KMS-11 (cell line): ENCODE measurements at regions not wholly inside any gene's neighbourhood (a gene's known extent, or its start where the extent isn't known, plus 50 kb on each side); places are given as distances from the start of the nearest gene placed in this dataset.

Experiments used
- H2AFZ ChIP-seq: fragments of 200-600 bp; sonication (generic); 2 replicates; pipeline ENCODE4 v1.6.1; 2016; ENCODE audit warnings: antibody characterized with exemption, mixed run types, low read depth
- H3K27ac ChIP-seq: fragments of 200-600 bp; sonication (generic); 2 replicates; pipeline ENCODE4 v1.6.1; 2016; ENCODE audit warnings: mild to moderate bottlenecking, mixed run types
- H3K27me3 ChIP-seq: fragments of 200-600 bp; sonication (generic); 2 replicates; pipeline ENCODE4 v1.6.1; 2017; ENCODE audit warnings: mild to moderate bottlenecking, low read depth, mixed run types, moderate library complexity; ENCODE audit not compliant: insufficient read depth
- H3K36me3 ChIP-seq: fragments of 200-600 bp; sonication (generic); 2 replicates; pipeline ENCODE4 v1.6.1; 2017; ENCODE audit warnings: mild to moderate bottlenecking, mixed run types; ENCODE audit not compliant: insufficient read depth
- H3K4me1 ChIP-seq: fragments of 200-600 bp; sonication (generic); 2 replicates; pipeline ENCODE4 v1.6.1; 2016; ENCODE audit warnings: mild to moderate bottlenecking, low read depth, mixed run types; ENCODE audit not compliant: poor library complexity, severe bottlenecking
- H3K4me2 ChIP-seq: fragments of 200-600 bp; sonication (generic); 2 replicates; pipeline ENCODE4 v1.7.0; 2016; ENCODE audit warnings: mild to moderate bottlenecking, mixed run types
- H3K4me3 ChIP-seq: fragments of 200-600 bp; sonication (generic); IDR thresholded peaks from 2 replicates; pipeline ENCODE4 v1.6.1; 2017; ENCODE audit warnings: low read depth, low read length, mixed read lengths; ENCODE audit not compliant: insufficient read depth
- H3K79me2 ChIP-seq: fragments of 200-600 bp; sonication (generic); 2 replicates; pipeline ENCODE4 v1.6.1; 2016; ENCODE audit warnings: low read depth, mixed run types; ENCODE audit not compliant: insufficient read depth
- H3K9ac ChIP-seq: fragments of 200-600 bp; sonication (generic); 2 replicates; pipeline ENCODE4 v1.6.1; 2016; ENCODE audit warnings: mild to moderate bottlenecking, mixed run types
- H4K20me1 ChIP-seq: fragments of 200-600 bp; sonication (generic); 2 replicates; pipeline ENCODE4 v1.6.1; 2016; ENCODE audit warnings: mild to moderate bottlenecking, mixed run types; ENCODE audit not compliant: insufficient read depth
- TF ChIP-seq, protein P1 (sequence below): fragments of 200-600 bp; sonication (generic); conservative IDR thresholded peaks from 2 replicates; pipeline ENCODE4 v1.6.1; 2017; ENCODE audit warnings: low read depth, mild to moderate bottlenecking, antibody characterized with exemption, low read length, moderate library complexity, mixed read lengths

DNA sequence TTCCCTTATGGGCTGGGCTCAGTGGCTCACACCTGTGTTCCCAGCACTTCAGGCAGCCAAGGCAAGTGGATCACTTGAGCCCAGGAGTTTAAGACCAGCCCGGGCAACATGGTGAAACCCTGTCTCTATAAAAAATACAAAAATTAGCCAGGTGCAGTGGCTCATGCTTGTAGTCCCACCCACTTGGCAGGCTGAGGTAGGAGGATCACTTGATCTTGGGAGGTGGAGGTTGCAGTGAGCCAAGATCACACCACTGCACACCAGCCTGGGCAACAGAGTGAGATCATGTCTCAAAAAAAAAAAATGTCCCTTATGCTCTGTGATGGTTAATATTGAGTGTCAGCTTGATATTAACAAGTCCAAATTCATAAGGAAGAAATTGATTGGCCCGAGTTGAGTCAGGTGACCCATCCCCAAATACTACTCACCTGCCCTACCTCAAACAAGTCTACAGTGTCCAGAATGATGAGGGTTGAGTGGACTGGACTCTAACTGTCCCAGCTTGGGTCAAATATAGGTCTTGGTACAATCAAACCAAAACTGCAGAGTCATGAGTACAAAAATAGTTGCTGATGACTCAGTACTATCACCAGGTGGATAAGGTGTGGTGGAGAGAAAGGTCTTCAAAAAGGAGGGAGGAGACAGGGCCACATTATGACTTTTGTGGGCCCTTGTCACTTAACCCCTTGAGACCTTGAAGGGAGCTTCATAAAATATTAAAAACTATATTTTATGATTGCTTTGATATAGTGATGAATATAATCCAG is 161.0 kb downstream of the ZNF326 start:
- Histone ChIP-seq H3K9ac (no peak overlapping the region; the same call in 1 of the 2 replicates), H3K27ac (peak overlapping the region; percentile 33; the same call in 1 of the 2 replicates), H3K79me2 (no peaks in the 10 kb centered on the region), H4K20me1 (no peaks in the 10 kb centered on the region), H2AFZ (peak overlapping the region; percentile 12; the same call in 1 of the 2 replicates), H3K4me3 (no peak overlapping the region), H3K4me1 (peaks cover 22% of the 10 kb centered on the region), H3K27me3 (no peaks in the 10 kb centered on the region), H3K4me2 (peak overlapping the region; percentile 20; the same call in 1 of the 2 replicates), H3K36me3 (no peaks in the 10 kb centered on the region)
- TF ChIP-seq, protein P1, sequence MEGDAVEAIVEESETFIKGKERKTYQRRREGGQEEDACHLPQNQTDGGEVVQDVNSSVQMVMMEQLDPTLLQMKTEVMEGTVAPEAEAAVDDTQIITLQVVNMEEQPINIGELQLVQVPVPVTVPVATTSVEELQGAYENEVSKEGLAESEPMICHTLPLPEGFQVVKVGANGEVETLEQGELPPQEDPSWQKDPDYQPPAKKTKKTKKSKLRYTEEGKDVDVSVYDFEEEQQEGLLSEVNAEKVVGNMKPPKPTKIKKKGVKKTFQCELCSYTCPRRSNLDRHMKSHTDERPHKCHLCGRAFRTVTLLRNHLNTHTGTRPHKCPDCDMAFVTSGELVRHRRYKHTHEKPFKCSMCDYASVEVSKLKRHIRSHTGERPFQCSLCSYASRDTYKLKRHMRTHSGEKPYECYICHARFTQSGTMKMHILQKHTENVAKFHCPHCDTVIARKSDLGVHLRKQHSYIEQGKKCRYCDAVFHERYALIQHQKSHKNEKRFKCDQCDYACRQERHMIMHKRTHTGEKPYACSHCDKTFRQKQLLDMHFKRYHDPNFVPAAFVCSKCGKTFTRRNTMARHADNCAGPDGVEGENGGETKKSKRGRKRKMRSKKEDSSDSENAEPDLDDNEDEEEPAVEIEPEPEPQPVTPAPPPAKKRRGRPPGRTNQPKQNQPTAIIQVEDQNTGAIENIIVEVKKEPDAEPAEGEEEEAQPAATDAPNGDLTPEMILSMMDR, result no peak

DNA sequence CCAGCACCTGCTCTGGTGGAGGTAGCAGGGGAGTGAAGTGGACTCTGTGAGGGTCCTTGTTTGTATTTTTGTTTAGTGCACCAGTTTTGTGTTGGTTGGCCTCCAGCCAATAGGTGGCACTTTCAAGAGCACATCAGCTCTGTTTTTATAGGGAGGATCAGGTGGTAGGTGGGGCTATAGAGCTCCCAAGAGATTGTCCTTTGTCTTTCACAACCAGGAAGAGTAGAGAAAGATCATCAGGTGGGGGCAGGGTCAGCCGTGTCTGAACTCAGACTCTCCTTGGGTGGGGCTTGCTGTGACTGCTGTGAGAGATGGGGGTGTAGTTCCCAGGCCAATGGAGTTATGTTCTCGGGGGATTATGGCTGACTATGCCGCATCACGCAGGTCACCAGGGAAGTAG is 159.8 kb downstream of the ZNF326 start:
- Histone ChIP-seq H3K36me3 (no peaks in the 10 kb centered on the region), H3K4me2 (no peak overlapping the region), H4K20me1 (no peaks in the 10 kb centered on the region), H3K79me2 (no peaks in the 10 kb centered on the region), H3K27me3 (no peaks in the 10 kb centered on the region), H2AFZ (no peak overlapping the region), H3K4me1 (peaks cover 22% of the 10 kb centered on the region), H3K4me3 (no peak overlapping the region), H3K27ac (no peak overlapping the region), H3K9ac (no peak overlapping the region)
- TF ChIP-seq, protein P1, result no peak

DNA sequence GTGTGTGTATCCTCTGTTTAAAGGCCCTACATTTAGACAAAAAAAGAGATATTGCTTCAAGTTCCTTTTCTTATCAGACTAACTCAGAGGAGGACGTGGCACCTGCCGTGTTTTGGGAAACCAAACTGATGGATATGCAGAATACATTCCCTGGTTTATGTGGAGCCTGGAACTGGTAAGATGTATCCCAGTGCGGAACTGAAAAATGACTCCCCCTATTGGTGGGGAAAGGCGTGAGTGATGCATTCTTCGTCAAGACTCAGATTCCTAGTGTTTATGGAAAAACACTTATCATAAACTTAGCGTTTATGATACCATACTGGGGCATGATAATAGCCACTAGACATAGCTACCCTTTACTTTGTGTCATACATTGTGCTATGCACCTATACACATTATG is 154.2 kb downstream of the ZNF326 start:
- TF ChIP-seq, protein P1, result no peak
- Histone ChIP-seq H3K27ac (no peak overlapping the region), H3K4me3 (no peak overlapping the region), H3K79me2 (no peaks in the 10 kb centered on the region), H3K4me2 (no peak overlapping the region), H3K27me3 (no peaks in the 10 kb centered on the region), H4K20me1 (no peaks in the 10 kb centered on the region), H3K9ac (no peak overlapping the region), H3K36me3 (no peaks in the 10 kb centered on the region), H3K4me1 (no peaks in the 10 kb centered on the region), H2AFZ (no peak overlapping the region)

DNA sequence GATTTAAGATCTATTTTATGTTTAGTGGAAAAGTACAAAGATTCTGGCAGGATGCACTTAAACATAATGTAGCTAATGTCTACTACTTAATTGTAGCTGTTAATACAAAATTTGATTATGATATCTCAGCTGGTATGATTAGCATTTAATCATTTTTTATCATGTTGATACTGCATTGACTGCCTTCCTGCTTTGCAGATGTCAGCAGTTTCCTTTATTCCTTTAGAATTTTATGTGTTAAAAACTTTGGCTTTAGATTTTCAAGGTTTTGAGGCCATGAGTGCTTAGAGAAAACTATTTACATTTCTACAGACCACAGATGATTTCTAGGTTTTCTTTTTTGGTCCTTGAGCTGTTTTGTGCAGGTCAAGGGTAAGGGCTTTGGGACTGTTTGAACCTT is 152.2 kb downstream of the ZNF326 start:
- Histone ChIP-seq H3K4me1 (no peaks in the 10 kb centered on the region), H2AFZ (no peak overlapping the region), H3K27me3 (no peaks in the 10 kb centered on the region), H3K79me2 (no peaks in the 10 kb centered on the region), H4K20me1 (no peaks in the 10 kb centered on the region), H3K9ac (no peak overlapping the region), H3K4me3 (no peak overlapping the region), H3K36me3 (no peaks in the 10 kb centered on the region), H3K27ac (no peak overlapping the region), H3K4me2 (no peak overlapping the region)
- TF ChIP-seq, protein P1, result no peak
